Stimulated activated CD4-positive, alpha-beta T cell treated with anti-CD3 and anti-CD28 coated beads, Interleukin-4, amount 100 ng/mL, for 24 hours (primary cell): ENCODE measurements at regions not wholly inside any gene's neighbourhood (a gene's known extent, or its start where the extent isn't known, plus 50 kb on each side); places are given as distances from the start of the nearest gene placed in this dataset.
"Not testable (repeated sequence)": the region's sequence is repeated elsewhere in the genome, so short reads cannot be mapped to it uniquely, and the experiment has no call there.

Experiments used
- DNase-seq: peaks from one replicate; pipeline ENCODE4 v3.0.0-alpha.2; 2020

GRCh38 chr10:35819011-35819410 lies 176.9 kb upstream of the FZD8 start:
- no peak for DNase-seq

- not testable (repeated sequence) for DNase-seq
Measured at GRCh38 chr10:35817109-35817508, 175.0 kb upstream of the FZD8 start.

DNA sequence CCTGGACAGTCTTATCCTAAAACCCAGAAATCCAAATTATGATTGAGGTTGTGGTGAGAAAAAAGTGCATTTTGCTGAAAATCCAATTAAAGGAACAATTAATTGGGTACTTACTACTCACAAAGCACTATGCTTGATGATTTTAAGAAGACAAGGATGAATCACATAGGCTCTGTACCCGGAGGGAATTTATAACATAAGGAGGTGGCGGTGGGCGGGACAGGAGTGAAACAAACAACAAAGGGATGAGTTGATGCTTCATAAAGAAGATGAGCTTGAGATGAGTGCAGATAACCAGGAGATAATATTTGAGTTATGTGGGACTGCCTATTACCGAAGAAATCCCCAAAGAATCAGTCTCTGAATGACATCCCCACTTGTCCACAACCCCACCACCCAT lies 171.1 kb upstream of the FZD8 start:
- no peak for DNase-seq

DNA sequence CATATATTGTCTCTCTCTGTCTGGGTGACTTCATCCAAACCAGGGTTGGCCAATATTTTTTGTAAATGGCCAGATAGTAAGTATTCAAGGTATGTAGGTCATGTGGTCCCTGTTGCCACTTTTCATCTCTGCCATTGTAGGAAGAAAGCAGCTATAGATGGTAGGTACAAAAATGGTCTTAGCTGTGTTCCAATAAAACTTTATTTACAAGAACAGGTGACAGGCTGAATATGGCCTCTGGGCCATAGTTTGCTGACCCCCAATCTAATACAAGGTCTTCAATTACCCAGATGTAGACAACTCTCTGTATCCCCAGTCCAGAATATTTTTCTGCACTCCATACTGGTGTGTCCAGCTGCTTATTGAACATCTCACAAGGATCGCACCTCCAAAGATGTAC lies 166.2 kb upstream of the FZD8 start:
- no peak for DNase-seq

DNA sequence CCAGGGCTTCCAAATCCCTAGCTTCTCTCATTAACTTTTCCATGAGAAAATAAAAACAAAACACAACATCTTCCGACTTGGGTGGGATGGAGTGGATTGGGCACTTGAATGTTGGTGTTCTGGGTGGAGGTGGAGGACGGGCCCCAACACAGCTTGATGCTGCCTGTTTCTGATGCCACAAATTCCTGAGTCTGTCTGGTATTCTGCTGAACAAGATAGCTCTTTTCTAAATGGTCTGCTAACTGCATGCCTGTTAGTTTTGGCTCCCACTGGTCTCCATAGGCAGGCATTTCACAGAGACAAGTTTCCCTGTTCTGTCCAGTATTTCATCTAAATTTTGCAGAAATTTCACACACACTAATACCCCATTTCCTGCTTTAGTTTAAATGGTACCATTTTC lies 160.9 kb upstream of the FZD8 start:
- DNase-seq = no peak

GRCh38 chr10:35797187-35797586 lies 155.1 kb upstream of the FZD8 start:
- no peak for DNase-seq

- no peak for DNase-seq
Measured at GRCh38 chr10:35795131-35795824, 153.2 kb upstream of the FZD8 start.

GRCh38 chr10:35794703-35795102 lies 152.6 kb upstream of the FZD8 start:
- DNase-seq = no peak

- DNase-seq = no peak
Measured at GRCh38 chr10:35792291-35792690, 150.2 kb upstream of the FZD8 start.

GRCh38 chr10:35789996-35790395 lies 147.9 kb upstream of the FZD8 start:
- DNase-seq = no peak

DNA sequence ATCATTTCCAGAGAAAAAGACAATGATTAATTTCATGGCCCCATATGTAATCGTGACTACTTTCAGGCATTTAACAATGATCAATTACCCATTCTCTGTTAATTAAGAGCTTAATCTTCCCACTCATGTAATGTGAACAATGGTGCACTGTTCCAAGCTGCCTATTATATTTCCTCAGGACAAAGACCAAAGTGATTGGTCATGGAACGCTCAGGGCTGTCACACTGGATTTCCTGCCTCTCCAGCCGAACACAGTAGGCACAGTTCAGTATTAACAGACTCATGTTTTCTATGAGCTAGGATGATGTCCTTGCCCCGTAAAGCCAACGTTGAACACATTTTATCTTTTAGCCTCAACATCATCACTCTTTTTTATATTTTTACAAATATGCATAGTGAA lies 142.7 kb upstream of the FZD8 start:
- DNase-seq = no peak

DNA sequence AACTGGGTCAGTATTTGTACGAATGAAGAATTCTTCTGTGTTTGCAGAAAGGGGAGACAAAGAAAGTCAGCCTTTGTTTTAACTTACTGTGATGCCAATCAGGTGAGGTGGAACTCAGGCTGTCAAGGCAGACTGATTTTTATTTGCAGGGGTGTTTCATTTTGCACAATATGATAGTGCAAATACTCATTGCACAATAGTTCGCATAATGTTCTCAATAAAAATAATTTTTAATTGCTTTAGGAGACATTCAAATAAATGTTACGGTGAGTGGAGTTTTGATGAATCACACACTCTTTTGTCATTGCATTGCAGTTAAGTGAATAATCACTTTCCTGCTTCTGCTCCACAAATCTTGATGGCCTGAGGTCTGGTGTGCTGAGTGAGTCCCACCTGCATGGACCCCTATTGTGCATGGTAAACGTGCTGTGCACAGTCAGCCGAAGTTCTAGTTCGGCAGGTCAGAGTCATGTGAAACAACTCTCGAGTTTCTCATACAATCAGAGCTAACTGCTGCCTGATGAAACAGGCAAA lies 141.3 kb upstream of the FZD8 start:
- DNase-seq = no peak

DNA sequence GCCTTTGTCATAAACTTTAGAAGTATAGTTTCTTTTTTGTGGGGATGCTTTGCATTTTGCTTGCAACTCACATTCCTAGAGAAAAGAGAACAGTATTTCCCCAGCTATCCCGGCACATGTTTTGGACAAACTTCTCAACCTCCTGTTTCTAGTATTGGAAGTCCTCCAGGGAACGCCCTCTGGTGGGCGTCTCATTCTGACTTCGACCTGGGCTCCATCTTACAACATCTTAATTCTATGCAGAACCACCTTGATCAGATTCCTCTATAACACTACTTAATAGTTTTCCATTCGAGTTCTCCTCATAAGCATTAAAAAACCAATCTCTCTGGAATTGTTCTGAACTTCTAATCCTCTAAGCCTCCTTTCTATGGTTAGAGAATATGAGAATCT lies 139.5 kb upstream of the FZD8 start:
- DNase-seq = peak; percentile 4

DNA sequence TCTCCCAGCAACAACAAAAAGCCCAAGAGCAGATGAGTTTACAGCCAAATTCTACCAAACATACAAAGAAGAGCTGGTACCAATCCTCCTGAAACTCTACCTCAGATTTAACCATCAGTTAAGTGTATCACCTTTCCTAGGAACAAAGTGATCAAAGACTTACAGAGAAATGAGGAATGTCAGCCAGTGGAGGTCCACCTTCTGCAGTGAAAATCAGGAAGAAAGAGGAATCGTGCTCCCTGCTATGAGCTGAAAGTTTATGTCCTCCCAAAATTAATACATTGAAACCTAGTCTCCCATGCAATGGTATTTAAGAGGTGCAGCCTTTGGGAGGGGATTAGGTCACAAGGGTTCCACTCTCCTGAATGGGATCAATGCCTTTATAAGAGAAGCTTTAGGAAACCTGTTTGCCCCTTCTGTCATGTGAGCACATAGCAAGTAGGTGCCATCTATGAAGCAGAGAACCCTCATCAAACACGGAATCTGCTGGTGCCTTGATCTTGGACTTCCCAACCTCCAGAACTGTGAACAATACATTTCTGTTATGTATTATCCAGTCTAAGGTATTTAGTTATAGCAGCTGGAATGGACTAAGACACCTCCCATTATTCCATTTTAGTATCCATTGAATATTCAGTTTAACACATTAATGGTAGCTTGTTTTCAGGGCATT lies 139.0 kb upstream of the FZD8 start:
- DNase-seq = no peak

DNA sequence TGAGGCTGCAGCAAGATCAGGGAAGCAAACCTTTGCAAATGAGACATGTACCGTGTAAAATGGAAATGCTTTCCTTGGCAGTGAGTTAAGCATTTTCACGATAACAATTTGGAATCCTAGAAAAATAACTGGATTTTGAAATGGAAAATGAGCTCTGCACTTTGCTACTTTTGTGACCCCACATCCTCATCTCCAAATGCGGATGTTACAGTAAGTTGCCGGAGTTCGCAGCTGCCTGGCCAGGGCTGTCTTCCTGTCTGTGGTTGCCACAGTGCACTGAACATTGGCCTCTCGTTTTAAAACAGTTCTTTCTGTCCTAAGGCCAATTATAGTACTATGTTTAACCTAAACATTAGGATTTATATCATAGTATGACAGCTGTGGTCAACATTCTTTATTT lies 136.2 kb upstream of the FZD8 start:
- DNase-seq = no peak

DNA sequence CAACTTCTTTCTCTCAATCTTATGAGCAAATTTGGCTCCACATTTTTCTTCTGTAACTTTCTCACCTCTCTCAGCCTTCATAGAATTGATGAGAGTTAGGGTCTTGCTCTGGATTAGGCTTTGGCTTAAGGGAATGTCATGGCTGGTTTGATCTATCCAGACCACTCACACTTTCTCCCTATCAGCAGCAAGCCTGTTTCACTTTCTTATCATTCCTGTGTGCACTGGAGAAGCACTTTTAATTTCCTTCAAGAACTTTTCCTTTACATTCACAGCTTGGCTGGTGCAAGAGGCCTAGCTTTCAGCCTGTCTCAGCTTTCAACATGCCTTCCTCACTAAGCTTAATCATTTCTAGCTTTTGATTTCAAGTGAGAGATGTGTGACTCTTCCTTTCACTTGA lies 134.5 kb upstream of the FZD8 start:
- not testable (repeated sequence) for DNase-seq

- no peak for DNase-seq
Measured at GRCh38 chr10:35774109-35774508, 132.0 kb upstream of the FZD8 start.

DNA sequence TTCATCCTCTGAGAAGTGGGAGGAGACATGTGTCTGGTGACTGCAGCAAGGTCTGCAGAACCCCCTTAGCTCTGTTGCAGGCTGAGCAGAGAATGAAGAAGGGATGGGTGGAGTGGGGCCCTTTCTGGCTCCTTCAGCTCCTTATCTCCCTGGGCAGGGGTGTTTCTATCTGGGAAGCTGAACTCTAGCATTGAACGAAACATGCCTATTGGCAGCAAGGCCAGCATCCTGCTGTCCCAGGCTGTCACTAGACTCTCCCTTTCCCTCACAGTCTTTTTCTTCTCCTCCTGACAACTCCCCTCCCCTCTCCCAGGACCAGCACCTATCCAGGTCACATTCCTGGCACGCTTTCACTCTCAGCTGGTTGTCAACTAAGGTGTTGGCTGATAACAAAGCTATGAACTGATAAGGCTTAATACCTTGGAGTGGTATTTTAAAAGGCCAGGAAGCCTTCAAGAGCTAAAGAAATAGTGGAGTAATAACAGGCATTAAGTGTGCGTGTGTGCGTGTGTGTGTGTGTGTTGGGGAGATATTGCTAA lies 128.8 kb upstream of the FZD8 start:
- no peak for DNase-seq

DNA sequence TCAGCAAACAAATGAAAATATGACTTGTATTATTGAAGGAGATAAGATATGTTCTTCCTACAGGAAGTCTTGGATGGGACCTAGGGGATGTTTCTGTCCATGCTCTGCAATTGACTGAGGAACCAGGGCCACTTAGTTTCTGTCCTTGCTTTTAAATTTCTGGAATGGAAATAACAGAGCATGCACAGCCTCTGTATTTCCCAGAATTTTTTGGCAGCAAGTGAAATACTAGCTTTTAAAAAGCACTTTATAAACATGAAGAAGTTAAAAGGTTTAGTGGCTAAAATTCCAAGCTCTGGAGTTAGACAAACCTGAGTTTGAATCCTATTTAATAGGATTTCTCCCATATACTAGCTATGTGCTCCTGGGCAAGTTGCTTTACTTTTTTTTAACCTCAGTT lies 127.7 kb upstream of the FZD8 start:
- DNase-seq = no peak

DNA sequence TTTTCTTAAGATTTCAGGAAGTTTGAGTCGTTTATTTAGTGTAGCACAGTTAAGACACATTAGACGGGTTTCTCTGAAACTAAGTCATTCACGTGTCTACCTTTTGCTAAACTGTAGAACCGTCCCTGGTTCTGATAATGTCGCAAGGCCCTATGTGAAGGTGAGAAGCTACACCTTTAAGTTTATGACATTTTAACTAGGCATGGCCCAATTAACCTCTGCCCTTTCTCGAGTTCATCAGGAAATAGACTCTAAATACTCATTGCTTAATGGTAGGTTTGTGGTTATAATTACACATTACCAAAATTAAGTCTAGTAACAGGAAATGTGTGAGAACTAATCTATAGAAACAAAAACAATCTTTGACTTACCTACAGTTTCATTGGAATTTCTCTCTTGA lies 126.6 kb upstream of the FZD8 start:
- DNase-seq = no peak

GRCh38 chr10:35768011-35768410 lies 125.9 kb upstream of the FZD8 start:
- DNase-seq = no peak

DNA sequence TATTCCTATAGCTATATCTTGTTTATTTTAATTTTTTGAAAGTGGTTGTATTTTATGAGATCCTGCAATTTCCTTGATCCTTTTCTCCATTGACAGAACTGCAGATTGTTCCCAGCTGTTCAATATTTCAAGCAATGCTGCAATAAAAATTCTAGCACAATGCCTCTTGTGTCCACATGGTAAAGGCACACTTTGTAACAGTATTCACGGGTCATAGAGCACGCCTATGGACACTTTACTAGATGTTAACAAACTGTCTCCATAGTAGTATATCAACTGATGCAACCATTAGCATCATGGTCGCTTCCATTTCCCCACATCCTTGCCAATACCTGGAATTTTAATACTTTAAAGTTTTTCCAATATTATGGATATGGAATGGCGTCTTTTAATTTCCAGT lies 123.9 kb upstream of the FZD8 start:
- DNase-seq = no peak

- DNase-seq = no peak
Measured at GRCh38 chr10:35765066-35765527, 123.0 kb upstream of the FZD8 start.

- no peak for DNase-seq
Measured at GRCh38 chr10:35762311-35763030, 120.4 kb upstream of the FZD8 start.
